ENCODE measurements at regions not wholly inside any gene's neighbourhood (a gene's known extent, or its start where the extent isn't known, plus 50 kb on each side); places are given as distances from the start of the nearest gene placed in this dataset.

DNA sequence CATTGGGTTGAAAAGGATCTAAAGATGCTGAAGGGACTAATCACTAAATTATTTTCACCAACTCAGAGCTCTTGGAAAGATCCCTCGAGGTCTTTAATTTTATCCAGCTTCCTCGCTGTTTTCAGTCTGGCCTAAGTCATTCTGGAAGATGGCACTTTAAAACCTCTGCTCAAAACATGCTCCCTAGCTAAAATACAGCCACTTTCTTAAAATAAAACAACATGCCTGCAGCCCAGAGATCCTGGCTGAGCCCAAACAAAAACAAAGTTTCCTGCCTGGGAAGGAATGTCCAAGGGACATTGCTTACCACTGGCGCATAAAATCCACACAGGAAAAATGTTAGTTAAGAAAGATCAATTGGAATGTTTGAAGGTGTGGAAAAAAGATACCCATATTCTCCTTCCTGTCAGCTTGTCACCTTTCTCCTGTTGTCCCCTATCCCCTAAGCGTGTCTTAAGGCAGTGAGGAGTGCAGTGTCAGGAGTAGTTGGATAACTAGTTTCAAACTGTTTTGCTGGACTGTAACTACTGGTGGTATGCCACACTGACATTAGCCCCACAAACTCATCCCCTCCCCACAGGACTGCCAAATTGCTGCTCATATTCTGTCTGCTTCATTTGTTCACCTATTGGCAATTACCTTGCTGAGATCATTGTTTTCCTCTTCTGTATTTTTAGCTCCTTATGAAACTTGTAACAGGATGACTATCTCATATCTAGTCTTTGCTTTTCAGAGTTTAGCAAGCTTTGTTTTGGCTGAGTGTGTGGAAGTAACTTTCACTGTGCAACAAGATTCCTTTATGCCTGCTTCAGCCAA, 108.3 kb upstream of the SESN3 start:
- Histone ChIP-seq H3K36me3 (ENCODE audit: insufficient read depth, low read length) (no peaks in the 10 kb centered on the region), H3K4me1 (ENCODE audit: insufficient read depth, low read length) (peaks cover 52% of the 10 kb centered on the region), H3K27me3 (ENCODE audit: insufficient read depth, low read length) (no peaks in the 10 kb centered on the region), H3K9me3 (ENCODE audit: insufficient read depth, low read depth, low read length) (no peaks in the 10 kb centered on the region), H3K27ac (ENCODE audit: low read depth, low read length) (peak overlapping the region; percentile 93; the same call in 1 of the 2 replicates), H3K9ac (ENCODE audit: low read depth, low read length) (no peak overlapping the region), H3K4me3 (ENCODE audit: low read length) (no peak overlapping the region)
- WGBS = 62% methylated on average over 3 of the region's 4 CpGs

DNA sequence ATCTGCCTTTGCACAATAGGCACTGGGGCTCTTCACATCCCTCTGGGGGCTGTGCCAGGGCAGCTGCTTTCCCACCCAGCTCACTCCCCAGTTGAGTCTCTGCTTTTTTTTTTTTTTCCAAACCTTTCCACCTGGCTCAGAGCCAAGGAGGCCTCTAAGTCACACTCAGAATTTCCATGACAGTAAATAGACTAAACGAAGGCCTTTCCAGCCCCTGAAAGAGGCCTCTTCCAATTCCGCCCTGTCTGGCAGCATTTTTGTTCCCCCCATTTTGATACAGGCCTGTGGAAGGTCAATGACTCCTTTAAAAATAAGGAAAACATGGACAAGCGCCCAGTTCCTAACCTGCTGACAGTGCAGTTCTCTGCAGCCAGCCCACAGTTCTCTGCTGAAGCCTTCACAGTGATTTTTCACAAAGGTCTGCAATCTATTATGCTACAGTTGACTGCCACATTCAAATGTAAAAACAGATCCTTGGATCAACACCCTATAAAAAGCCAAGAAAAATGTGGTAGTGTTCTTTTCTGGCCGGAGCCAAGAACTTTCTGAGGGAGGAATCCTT, 107.5 kb upstream of the SESN3 start:
- 0 out of 2 replicates have a peak overlapping the region, but pooled peaks have one; percentile 0 for H3K4me3 ChIP-seq (ENCODE audit: low read length)

GRCh38 chr11:95337972-95338429, 107.0 kb upstream of the SESN3 start:
- H3K4me1 ChIP-seq (ENCODE audit: insufficient read depth, low read length) = peaks cover 52% of the 10 kb centered on the region
- peak overlapping the region; percentile 22; the same call in 1 of the 2 replicates for H3K9ac ChIP-seq (ENCODE audit: low read depth, low read length)
- no peaks in the 10 kb centered on the region for H3K36me3 ChIP-seq (ENCODE audit: insufficient read depth, low read length)
- H3K9me3 ChIP-seq (ENCODE audit: insufficient read depth, low read depth, low read length) = no peaks in the 10 kb centered on the region
- H3K27me3 ChIP-seq (ENCODE audit: insufficient read depth, low read length) = no peaks in the 10 kb centered on the region
- 20% methylated on average over 2 of the region's 2 CpGs for WGBS
- peak overlapping the region; percentile 93 for H3K27ac ChIP-seq (ENCODE audit: low read depth, low read length)
- H3K4me3 ChIP-seq (ENCODE audit: low read length) = peak overlapping the region; percentile 0; the same call in 1 of the 2 replicates

More for the DNA sequence above, 107.5 kb upstream of the SESN3 start:
- Histone ChIP-seq H3K9ac (ENCODE audit: low read depth, low read length) (peak overlapping the region; percentile 22; the same call in 1 of the 2 replicates), H3K4me1 (ENCODE audit: insufficient read depth, low read length) (peaks cover 52% of the 10 kb centered on the region), H3K27me3 (ENCODE audit: insufficient read depth, low read length) (no peaks in the 10 kb centered on the region), H3K9me3 (ENCODE audit: insufficient read depth, low read depth, low read length) (no peaks in the 10 kb centered on the region), H3K27ac (ENCODE audit: low read depth, low read length) (peak overlapping the region; percentile 93), H3K36me3 (ENCODE audit: insufficient read depth, low read length) (no peaks in the 10 kb centered on the region)
- WGBS = 26% methylated on average over 4 of the region's 4 CpGs

GRCh38 chr11:95337175-95337957, 106.4 kb upstream of the SESN3 start:
- Histone ChIP-seq H3K27me3 (ENCODE audit: insufficient read depth, low read length) (no peaks in the 10 kb centered on the region), H3K36me3 (ENCODE audit: insufficient read depth, low read length) (no peaks in the 10 kb centered on the region), H3K4me3 (ENCODE audit: low read length) (peak overlapping the region; percentile 0; the same call in 1 of the 2 replicates), H3K4me1 (ENCODE audit: insufficient read depth, low read length) (peaks cover 52% of the 10 kb centered on the region), H3K27ac (ENCODE audit: low read depth, low read length) (peak overlapping the region; percentile 93), H3K9me3 (ENCODE audit: insufficient read depth, low read depth, low read length) (no peaks in the 10 kb centered on the region), H3K9ac (ENCODE audit: low read depth, low read length) (0 out of 2 replicates have a peak overlapping the region, but pooled peaks have one; percentile 22)
- 29% methylated on average over 14 of the region's 14 CpGs for WGBS

DNA sequence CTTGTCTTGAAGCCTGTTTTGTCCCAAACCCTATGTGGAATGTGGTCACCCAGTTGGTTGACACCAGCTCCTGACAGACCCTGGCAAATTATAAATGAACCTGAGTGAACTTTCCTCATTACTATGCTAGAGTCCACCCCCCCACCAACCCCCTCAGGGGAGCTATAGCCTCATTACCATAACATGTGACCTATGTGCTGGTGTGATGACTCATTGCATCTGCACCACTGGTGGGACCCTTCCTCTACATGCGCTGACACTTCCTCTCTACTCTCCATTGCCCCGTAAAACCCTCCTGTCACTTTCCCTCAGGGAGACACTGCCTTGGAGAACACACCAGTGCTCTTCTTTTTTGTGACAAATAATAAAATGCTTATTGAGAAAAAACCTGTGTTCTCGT, 105.0 kb upstream of the SESN3 start:
- no peaks in the 10 kb centered on the region for H3K27me3 ChIP-seq (ENCODE audit: insufficient read depth, low read length)
- WGBS = 90% methylated on average over 3 of the region's 3 CpGs
- no peak overlapping the region for H3K27ac ChIP-seq (ENCODE audit: low read depth, low read length)
- H3K4me3 ChIP-seq (ENCODE audit: low read length) = no peak overlapping the region
- no peaks in the 10 kb centered on the region for H3K36me3 ChIP-seq (ENCODE audit: insufficient read depth, low read length)
- H3K9ac ChIP-seq (ENCODE audit: low read depth, low read length) = no peak overlapping the region
- H3K4me1 ChIP-seq (ENCODE audit: insufficient read depth, low read length) = peaks cover 50% of the 10 kb centered on the region
- H3K9me3 ChIP-seq (ENCODE audit: insufficient read depth, low read depth, low read length) = no peaks in the 10 kb centered on the region

DNA sequence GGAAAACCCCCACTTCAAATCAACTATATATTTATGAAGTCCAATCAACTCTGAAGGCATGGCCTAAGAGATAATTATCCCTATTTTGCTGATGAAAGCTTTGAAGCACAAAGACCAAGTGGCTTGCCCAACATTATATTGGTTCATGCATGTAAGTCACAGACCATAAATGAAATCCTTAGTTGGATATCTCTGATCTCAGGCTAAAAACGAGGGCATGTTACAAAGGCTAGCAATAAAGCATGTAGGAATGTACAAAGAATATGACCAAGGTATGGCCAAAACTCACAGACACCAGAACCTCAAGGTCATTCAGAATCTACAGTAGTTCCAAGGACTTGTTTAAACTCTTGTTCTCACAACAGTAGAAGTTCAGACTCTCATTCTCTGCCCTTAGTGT, 100.2 kb upstream of the SESN3 start:
- 89% methylated on average over 1 of the region's 1 CpG for WGBS
- Histone ChIP-seq H3K36me3 (ENCODE audit: insufficient read depth, low read length) (no peaks in the 10 kb centered on the region), H3K27me3 (ENCODE audit: insufficient read depth, low read length) (no peaks in the 10 kb centered on the region), H3K9me3 (ENCODE audit: insufficient read depth, low read depth, low read length) (no peaks in the 10 kb centered on the region), H3K9ac (ENCODE audit: low read depth, low read length) (no peak overlapping the region), H3K27ac (ENCODE audit: low read depth, low read length) (no peak overlapping the region), H3K4me3 (ENCODE audit: low read length) (no peak overlapping the region), H3K4me1 (ENCODE audit: insufficient read depth, low read length) (peaks cover 6% of the 10 kb centered on the region)

DNA sequence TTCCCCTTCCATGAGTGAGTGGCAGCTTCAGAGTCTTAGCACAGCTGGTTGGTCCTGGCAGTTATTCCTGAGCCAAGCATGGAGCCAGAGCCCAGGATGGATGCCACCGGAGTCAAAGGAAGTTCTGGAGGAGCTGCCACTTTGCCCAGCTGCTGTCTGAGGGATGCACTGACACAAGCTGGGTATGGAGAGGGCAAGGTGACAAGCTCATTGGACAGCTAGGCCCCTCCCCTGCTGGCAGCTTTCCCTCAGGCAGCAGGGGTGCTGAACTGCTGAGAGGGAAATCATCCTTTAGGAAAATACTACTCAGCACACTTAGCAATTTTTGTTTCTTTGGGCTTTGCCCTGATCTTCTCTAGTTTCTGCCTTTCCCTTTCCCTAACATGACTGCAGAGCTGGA, 99.3 kb upstream of the SESN3 start:
- H3K4me1 ChIP-seq (ENCODE audit: insufficient read depth, low read length) = 0 out of 2 replicates have a peak, but pooled peaks cover 2% of the 10 kb centered on the region
- WGBS = 92% methylated on average over 1 of the region's 1 CpG
- H3K27ac ChIP-seq (ENCODE audit: low read depth, low read length) = no peak overlapping the region
- no peaks in the 10 kb centered on the region for H3K27me3 ChIP-seq (ENCODE audit: insufficient read depth, low read length)
- H3K9me3 ChIP-seq (ENCODE audit: insufficient read depth, low read depth, low read length) = no peaks in the 10 kb centered on the region
- no peak overlapping the region for H3K9ac ChIP-seq (ENCODE audit: low read depth, low read length)
- H3K36me3 ChIP-seq (ENCODE audit: insufficient read depth, low read length) = no peaks in the 10 kb centered on the region
- H3K4me3 ChIP-seq (ENCODE audit: low read length) = no peak overlapping the region

DNA sequence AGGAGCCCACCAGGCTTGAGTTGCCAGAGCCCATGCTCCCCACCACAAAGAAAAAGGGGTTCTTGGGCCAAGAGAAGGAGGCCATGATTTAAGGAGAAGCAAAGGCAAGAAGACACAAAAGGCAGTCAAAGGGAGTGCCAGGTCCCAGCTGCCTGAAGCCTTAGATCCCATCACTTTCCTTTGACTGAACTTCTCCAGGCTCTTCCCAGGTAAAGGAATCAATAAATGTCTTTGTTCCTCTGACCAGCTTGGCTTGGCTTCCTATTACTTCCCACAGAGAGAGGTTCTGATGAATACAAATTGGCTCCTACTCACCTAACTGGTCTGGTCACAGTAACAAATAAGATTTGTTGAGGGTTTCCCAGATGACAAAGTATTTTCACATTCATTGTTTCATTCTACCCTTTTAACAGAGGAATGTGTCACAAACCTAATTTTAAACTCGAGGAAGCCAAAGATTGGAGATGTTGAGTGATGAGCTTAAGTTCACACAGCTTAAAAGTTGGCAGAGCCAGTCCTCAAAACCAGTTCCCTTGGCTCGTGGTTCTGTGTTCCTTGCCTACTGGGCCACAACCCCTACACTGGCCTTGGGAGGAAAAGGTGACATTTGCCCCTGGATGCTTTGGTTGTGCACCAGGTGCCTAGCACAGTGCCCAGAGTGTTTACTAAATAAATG, 96.4 kb upstream of the SESN3 start:
- Histone ChIP-seq H3K9ac (ENCODE audit: low read depth, low read length) (no peak overlapping the region), H3K4me1 (ENCODE audit: insufficient read depth, low read length) (peaks cover 7% of the 10 kb centered on the region), H3K27ac (ENCODE audit: low read depth, low read length) (no peak overlapping the region), H3K27me3 (ENCODE audit: insufficient read depth, low read length) (no peaks in the 10 kb centered on the region), H3K9me3 (ENCODE audit: insufficient read depth, low read depth, low read length) (no peaks in the 10 kb centered on the region), H3K36me3 (ENCODE audit: insufficient read depth, low read length) (no peaks in the 10 kb centered on the region), H3K4me3 (ENCODE audit: low read length) (no peak overlapping the region)
- 90% methylated on average over 2 of the region's 2 CpGs for WGBS

DNA sequence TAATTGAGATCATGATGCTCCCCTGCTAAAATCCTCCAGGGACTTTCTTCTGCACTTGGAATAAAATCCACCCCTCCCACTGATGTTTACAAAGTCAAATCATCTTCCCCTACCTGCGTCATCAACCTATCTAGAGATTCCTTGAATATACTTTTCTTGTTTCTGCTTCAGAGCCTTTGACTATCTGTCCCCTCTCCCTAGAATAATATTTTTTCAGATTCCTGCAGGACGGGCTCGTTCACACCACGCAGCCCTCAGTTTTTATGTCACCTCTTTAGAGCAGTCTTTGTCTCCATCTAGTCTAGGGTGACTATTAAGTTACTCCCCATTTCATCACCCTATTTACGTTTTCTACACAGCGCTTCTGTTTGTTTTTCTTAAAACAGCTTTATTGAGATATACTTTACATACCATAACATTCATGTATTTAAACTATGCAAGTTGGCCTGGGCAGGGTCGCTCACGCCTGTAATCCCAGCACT, 94.8 kb upstream of the SESN3 start:
- H3K36me3 ChIP-seq (ENCODE audit: insufficient read depth, low read length) = no peaks in the 10 kb centered on the region
- peaks cover 7% of the 10 kb centered on the region for H3K4me1 ChIP-seq (ENCODE audit: insufficient read depth, low read length)
- no peaks in the 10 kb centered on the region for H3K27me3 ChIP-seq (ENCODE audit: insufficient read depth, low read length)
- no peak overlapping the region for H3K9ac ChIP-seq (ENCODE audit: low read depth, low read length)
- H3K4me3 ChIP-seq (ENCODE audit: low read length) = no peak overlapping the region
- H3K27ac ChIP-seq (ENCODE audit: low read depth, low read length) = no peak overlapping the region
- H3K9me3 ChIP-seq (ENCODE audit: insufficient read depth, low read depth, low read length) = no peaks in the 10 kb centered on the region
- WGBS = 94% methylated on average over 8 of the region's 8 CpGs

- 75% methylated on average over 1 of the region's 1 CpG for WGBS
- H3K36me3 ChIP-seq (ENCODE audit: insufficient read depth, low read length) = no peaks in the 10 kb centered on the region
- peaks cover 7% of the 10 kb centered on the region for H3K4me1 ChIP-seq (ENCODE audit: insufficient read depth, low read length)
- no peaks in the 10 kb centered on the region for H3K27me3 ChIP-seq (ENCODE audit: insufficient read depth, low read length)
- no peaks in the 10 kb centered on the region for H3K9me3 ChIP-seq (ENCODE audit: insufficient read depth, low read depth, low read length)
- no peak overlapping the region for H3K4me3 ChIP-seq (ENCODE audit: low read length)
- no peak overlapping the region for H3K9ac ChIP-seq (ENCODE audit: low read depth, low read length)
- H3K27ac ChIP-seq (ENCODE audit: low read depth, low read length) = no peak overlapping the region
Observed at GRCh38 chr11:95324826-95325225, 93.8 kb upstream of the SESN3 start.

Measured in HUES64 (cell line).